OCI-LY1 (cell line): ENCODE measurements at regions not wholly inside any gene's neighbourhood (a gene's known extent, or its start where the extent isn't known, plus 50 kb on each side); places are given as distances from the start of the nearest gene placed in this dataset.

Experiments used
- H2AFZ ChIP-seq: fragments of 200-600 bp; sonication (generic), shearing (Covaris generic); 2 replicates; pipeline ENCODE4 v1.6.0; 2014; ENCODE audit warnings: antibody characterized with exemption, mild to moderate bottlenecking, low read length
- H3F3A ChIP-seq: fragments of 200-600 bp; sonication (generic), shearing (Covaris generic); 2 replicates; pipeline ENCODE4 v1.6.0; 2014; ENCODE audit warnings: mild to moderate bottlenecking, antibody characterized with exemption, low read length, moderate library complexity; ENCODE audit not compliant: insufficient read depth
- H3K27ac ChIP-seq: fragments of 200-600 bp; sonication (generic); 2 replicates; pipeline ENCODE4 v1.5.1; 2014; ENCODE audit warnings: low read length, mixed run types, mild to moderate bottlenecking, low read depth; ENCODE audit not compliant: poor library complexity, severe bottlenecking
- H3K27me3 ChIP-seq: fragments of 200-600 bp; sonication (generic); 2 replicates; pipeline ENCODE4 v1.6.0; 2014; ENCODE audit warnings: antibody characterized with exemption, mild to moderate bottlenecking, low read length, moderate library complexity; ENCODE audit not compliant: insufficient read depth
- H3K36me3 ChIP-seq: fragments of 200-600 bp; sonication (generic); 2 replicates; pipeline ENCODE4 v1.6.1; 2014; ENCODE audit warnings: mild to moderate bottlenecking, antibody characterized with exemption, low read length, moderate library complexity, mixed read lengths; ENCODE audit not compliant: insufficient read depth
- H3K4me1 ChIP-seq: fragments of 200-600 bp; sonication (generic); 2 replicates; pipeline ENCODE4 v1.5.1; 2014; ENCODE audit warnings: mild to moderate bottlenecking, low read length, moderate library complexity; ENCODE audit not compliant: insufficient read depth, severe bottlenecking
- H3K4me2 ChIP-seq: fragments of 200-600 bp; sonication (generic), shearing (Covaris generic); 2 replicates; pipeline ENCODE4 v1.6.1; 2014; ENCODE audit warnings: low read length
- H3K4me3 ChIP-seq: fragments of 200-600 bp; sonication (generic); 2 replicates; pipeline ENCODE4 v1.5.1; 2014; ENCODE audit warnings: low read length, low read depth, mild to moderate bottlenecking, mixed read lengths; ENCODE audit not compliant: poor library complexity, severe bottlenecking
- H3K79me2 ChIP-seq: fragments of 200-600 bp; shearing (Covaris generic); 2 replicates; pipeline ENCODE4 v1.6.1; 2016; ENCODE audit warnings: mixed run types, low read length, mixed read lengths; ENCODE audit not compliant: insufficient read depth
- H3K9ac ChIP-seq: fragments of 200-600 bp; sonication (generic), shearing (Covaris generic); 2 replicates; pipeline ENCODE4 v1.6.1; 2014; ENCODE audit warnings: mild to moderate bottlenecking, low read length, mixed read lengths
- H3K9me2 ChIP-seq: fragments of 200-600 bp; sonication (generic), shearing (Covaris generic); 2 replicates; pipeline ENCODE4 v1.6.1; 2014; ENCODE audit warnings: low read depth, mild to moderate bottlenecking, low read length, mixed read lengths
- H3K9me3 ChIP-seq: fragments of 200-600 bp; shearing (Covaris generic); 2 replicates; pipeline ENCODE4 v1.6.1; 2014; ENCODE audit warnings: low read length, mixed read lengths
- H4K20me1 ChIP-seq: fragments of 200-600 bp; sonication (generic), shearing (Covaris generic); 2 replicates; pipeline ENCODE4 v1.6.0; 2016; ENCODE audit warnings: mild to moderate bottlenecking, low read length; ENCODE audit not compliant: insufficient read depth
- EZH2 ChIP-seq: fragments of 200-600 bp; sonication (generic), shearing (Covaris generic); IDR thresholded peaks from 2 replicates; pipeline ENCODE4 v1.8.0; 2017; ENCODE audit warnings: borderline replicate concordance, mixed run types, mild to moderate bottlenecking, antibody characterized with exemption, low read length, moderate library complexity, mixed read lengths
- TF ChIP-seq, protein P1 (sequence below): fragments of 200-600 bp; sonication (generic), shearing (Covaris generic); IDR thresholded peaks from 2 replicates; pipeline ENCODE4 v1.5.1; 2017; ENCODE audit warnings: mild to moderate bottlenecking, antibody characterized with exemption, low read length, moderate library complexity, mixed read lengths

DNA sequence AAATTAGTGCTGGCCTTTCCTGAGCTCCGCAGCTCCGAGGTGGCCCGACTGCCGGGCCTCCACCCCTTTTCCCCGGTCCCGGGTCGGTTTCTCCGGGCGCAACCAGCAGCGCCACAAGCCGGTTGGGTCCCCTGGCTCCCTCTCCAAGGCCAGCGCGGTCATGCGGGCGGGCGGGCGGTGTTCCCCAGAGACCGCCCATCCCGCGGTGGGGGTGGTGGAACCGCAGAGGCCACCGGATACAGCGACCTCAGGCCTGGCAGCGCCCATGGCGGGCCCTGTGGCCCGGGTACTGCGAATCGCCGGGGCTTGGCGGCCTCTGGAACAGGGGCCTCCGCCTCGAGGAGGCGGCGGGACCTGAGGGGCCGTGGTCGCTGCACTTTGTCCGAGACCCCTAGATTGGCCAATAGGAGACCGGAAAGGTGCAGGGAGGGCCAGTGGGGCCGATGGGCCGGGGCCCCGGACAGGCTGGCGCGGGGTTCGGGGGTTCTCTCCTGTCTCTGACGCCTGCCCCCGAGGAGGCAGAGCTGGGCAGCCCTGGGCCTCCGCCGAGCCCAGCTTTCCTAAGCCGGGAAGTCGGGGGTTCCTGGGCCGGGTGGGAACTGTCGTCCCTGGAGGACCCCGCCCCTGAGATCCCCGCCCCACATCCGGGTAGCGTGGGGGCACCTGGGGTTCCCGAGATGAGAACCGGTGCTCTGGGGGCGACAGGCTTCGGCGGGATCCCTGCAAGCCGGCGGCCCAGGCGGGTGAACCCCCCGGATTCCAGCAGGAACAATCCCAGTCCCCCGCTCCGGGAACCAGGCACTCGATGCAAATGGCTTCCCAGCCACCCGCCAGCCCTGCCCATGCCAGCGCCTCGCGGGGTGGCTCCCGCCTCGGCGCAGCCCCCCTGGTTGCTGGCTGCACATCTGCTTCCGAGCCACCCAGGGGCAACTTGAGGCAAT, 293.9 kb downstream of the ZSWIM6 start:
- Histone ChIP-seq H3K4me2 (no peak overlapping the region; the same call in 1 of the 2 replicates), H3K27me3 (peaks cover 4% of the 10 kb centered on the region; the same call in 1 of the 2 replicates), H3K27ac (no peak overlapping the region), H3K79me2 (no peaks in the 10 kb centered on the region), H4K20me1 (no peaks in the 10 kb centered on the region), H3K9ac (no peak overlapping the region), H3K9me2 (no peaks in the 10 kb centered on the region), H3K4me1 (no peaks in the 10 kb centered on the region), H3K9me3 (no peaks in the 10 kb centered on the region), H3K4me3 (peak overlapping the region; percentile 19), H3K36me3 (no peaks in the 10 kb centered on the region), H3F3A (no peaks in the 10 kb centered on the region), H2AFZ (no peak overlapping the region)
- TF ChIP-seq, protein P1, sequence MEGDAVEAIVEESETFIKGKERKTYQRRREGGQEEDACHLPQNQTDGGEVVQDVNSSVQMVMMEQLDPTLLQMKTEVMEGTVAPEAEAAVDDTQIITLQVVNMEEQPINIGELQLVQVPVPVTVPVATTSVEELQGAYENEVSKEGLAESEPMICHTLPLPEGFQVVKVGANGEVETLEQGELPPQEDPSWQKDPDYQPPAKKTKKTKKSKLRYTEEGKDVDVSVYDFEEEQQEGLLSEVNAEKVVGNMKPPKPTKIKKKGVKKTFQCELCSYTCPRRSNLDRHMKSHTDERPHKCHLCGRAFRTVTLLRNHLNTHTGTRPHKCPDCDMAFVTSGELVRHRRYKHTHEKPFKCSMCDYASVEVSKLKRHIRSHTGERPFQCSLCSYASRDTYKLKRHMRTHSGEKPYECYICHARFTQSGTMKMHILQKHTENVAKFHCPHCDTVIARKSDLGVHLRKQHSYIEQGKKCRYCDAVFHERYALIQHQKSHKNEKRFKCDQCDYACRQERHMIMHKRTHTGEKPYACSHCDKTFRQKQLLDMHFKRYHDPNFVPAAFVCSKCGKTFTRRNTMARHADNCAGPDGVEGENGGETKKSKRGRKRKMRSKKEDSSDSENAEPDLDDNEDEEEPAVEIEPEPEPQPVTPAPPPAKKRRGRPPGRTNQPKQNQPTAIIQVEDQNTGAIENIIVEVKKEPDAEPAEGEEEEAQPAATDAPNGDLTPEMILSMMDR, result no peak
- TF ChIP-seq EZH2, result no peak

DNA sequence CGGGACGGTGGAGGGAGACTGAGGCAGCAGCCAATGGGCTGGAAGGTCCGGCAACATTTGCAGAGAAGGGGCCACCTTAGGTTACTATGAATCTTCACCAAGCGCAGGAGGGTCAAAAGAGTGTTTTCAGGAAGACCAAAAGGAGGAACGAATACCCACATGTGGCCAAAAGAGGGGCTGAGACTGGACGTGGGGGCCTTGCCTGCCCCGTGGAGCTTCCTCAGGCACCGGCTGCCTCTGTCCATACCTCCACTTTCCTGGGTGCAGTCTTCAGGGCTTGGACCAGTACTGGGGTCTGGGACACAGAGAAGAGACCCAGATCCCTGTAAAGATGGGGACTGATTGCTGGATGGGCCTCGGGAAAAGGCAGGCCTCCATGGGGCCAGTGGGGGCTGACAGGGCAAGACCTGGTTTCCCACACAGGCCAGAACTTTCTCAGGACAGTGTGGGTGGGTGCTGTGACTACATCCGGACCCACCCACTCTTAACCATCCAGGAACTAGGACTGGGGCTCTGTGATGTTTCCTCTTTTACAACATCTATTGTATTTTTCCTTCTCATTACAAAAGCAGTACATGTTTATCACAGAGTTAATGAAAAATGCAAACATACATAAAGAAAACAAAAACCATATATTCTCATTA, 294.7 kb downstream of the ZSWIM6 start:
- H3K27ac ChIP-seq, result no peak overlapping the region
- no peaks in the 10 kb centered on the region for H3K4me1 ChIP-seq
- no peaks in the 10 kb centered on the region for H4K20me1 ChIP-seq
- no peaks in the 10 kb centered on the region for H3K9me3 ChIP-seq
- no peak overlapping the region for H3K4me2 ChIP-seq
- peaks cover 4% of the 10 kb centered on the region; the same call in 1 of the 2 replicates for H3K27me3 ChIP-seq
- no peaks in the 10 kb centered on the region for H3K36me3 ChIP-seq
- H3K9ac ChIP-seq, result no peak overlapping the region
- TF ChIP-seq, protein P1, result no peak
- TF ChIP-seq EZH2, result no peak
- H3K79me2 ChIP-seq, result no peaks in the 10 kb centered on the region
- no peaks in the 10 kb centered on the region for H3K9me2 ChIP-seq
- H3K4me3 ChIP-seq, result no peak overlapping the region
- no peaks in the 10 kb centered on the region for H3F3A ChIP-seq
- H2AFZ ChIP-seq, result no peak overlapping the region

- Histone ChIP-seq H3K9me3 (no peaks in the 10 kb centered on the region), H4K20me1 (no peaks in the 10 kb centered on the region), H3K36me3 (no peaks in the 10 kb centered on the region), H3K9me2 (no peaks in the 10 kb centered on the region), H3F3A (no peaks in the 10 kb centered on the region), H3K4me2 (no peak overlapping the region), H3K27ac (no peak overlapping the region), H2AFZ (no peak overlapping the region), H3K4me3 (no peak overlapping the region), H3K9ac (no peak overlapping the region), H3K4me1 (no peaks in the 10 kb centered on the region), H3K79me2 (no peaks in the 10 kb centered on the region), H3K27me3 (peaks cover 4% of the 10 kb centered on the region; the same call in 1 of the 2 replicates)
- TF ChIP-seq, protein P1, result no peak
- no peak for TF ChIP-seq EZH2
Measured at GRCh38 chr5:61627531-61627930, 295.5 kb downstream of the ZSWIM6 start.
